ENCODE measurements at regions not wholly inside any gene's neighbourhood (a gene's known extent, or its start where the extent isn't known, plus 50 kb on each side); places are given as distances from the start of the nearest gene placed in this dataset.
A peak's percentile ranks its signal among the peaks of the same experiment; 100 is the strongest.
"Not testable (repeated sequence)": the region's sequence is repeated elsewhere in the genome, so short reads cannot be mapped to it uniquely, and the experiment has no call there.

GRCh38 chrX:36683507-36683906 is 324.7 kb upstream of the FAM47C start:
- no peak for DNase-seq

- DNase-seq, result no peak
Measured at GRCh38 chrX:36684053-36684452, 324.1 kb upstream of the FAM47C start.

GRCh38 chrX:36721990-36722389 is 286.2 kb upstream of the FAM47C start:
- no peak for DNase-seq

- DNase-seq, result no peak
Measured at GRCh38 chrX:36753602-36754001, 254.6 kb upstream of the FAM47C start.

GRCh38 chrX:36787752-36788151 is 220.4 kb upstream of the FAM47C start:
- DNase-seq, result no peak

GRCh38 chrX:36803151-36803550 is 205.0 kb upstream of the FAM47C start:
- DNase-seq, result no peak

- DNase-seq, result no peak
Measured at GRCh38 chrX:36804066-36804465, 204.1 kb upstream of the FAM47C start.

- no peak for DNase-seq
Measured at GRCh38 chrX:36844857-36845256, 163.3 kb upstream of the FAM47C start.

GRCh38 chrX:36847496-36847895 is 160.7 kb upstream of the FAM47C start:
- no peak for DNase-seq

GRCh38 chrX:36849407-36849806 is 158.8 kb upstream of the FAM47C start:
- no peak for DNase-seq

GRCh38 chrX:36856849-36857248 is 151.3 kb upstream of the FAM47C start:
- DNase-seq, result no peak

GRCh38 chrX:36859231-36859630 is 148.9 kb upstream of the FAM47C start:
- DNase-seq, result no peak

- no peak for DNase-seq
Measured at GRCh38 chrX:36861601-36862000, 146.6 kb upstream of the FAM47C start.

GRCh38 chrX:36867143-36867542 is 141.0 kb upstream of the FAM47C start:
- peak in 1 of 6 experiments; percentile 6 for DNase-seq

GRCh38 chrX:36868592-36868991 is 139.6 kb upstream of the FAM47C start:
- no peak for DNase-seq

GRCh38 chrX:36869457-36869856 is 138.7 kb upstream of the FAM47C start:
- no peak for DNase-seq

GRCh38 chrX:36897690-36898089 is 110.5 kb upstream of the FAM47C start:
- DNase-seq, result no peak

GRCh38 chrX:36898301-36898700 is 109.9 kb upstream of the FAM47C start:
- no peak for DNase-seq

- not testable (repeated sequence) for DNase-seq
Measured at GRCh38 chrX:36904561-36904960, 103.6 kb upstream of the FAM47C start.

- no peak for DNase-seq
Measured at GRCh38 chrX:36908801-36909675, 99.1 kb upstream of the FAM47C start.

GRCh38 chrX:36909676-36910030 is 98.5 kb upstream of the FAM47C start:
- no peak for DNase-seq

- no peak for DNase-seq
Measured at GRCh38 chrX:36913551-36913950, 94.6 kb upstream of the FAM47C start.

- DNase-seq, result no peak
Measured at GRCh38 chrX:36916941-36917340, 91.2 kb upstream of the FAM47C start.

GRCh38 chrX:36927712-36928111 is 80.5 kb upstream of the FAM47C start:
- DNase-seq, result no peak

GRCh38 chrX:36930491-36930890 is 77.7 kb upstream of the FAM47C start:
- DNase-seq, result no peak

All from stimulated activated naive CD4-positive, alpha-beta T cell (primary cell).